H1 (cell line): ENCODE measurements at regions not wholly inside any gene's neighbourhood (a gene's known extent, or its start where the extent isn't known, plus 50 kb on each side); places are given as distances from the start of the nearest gene placed in this dataset.

Experiments
- ASH2L ChIP-seq: fragments of 200-600, 300-600 bp; sonication (generic); IDR thresholded peaks from one replicate; pipeline ENCODE4 v1.7.1; 2017; ENCODE audit warnings: low read length
- CEBPB ChIP-seq: IDR thresholded peaks from 2 replicates; pipeline ENCODE4 v1.6.1; 2012; ENCODE audit warnings: low read depth, low read length
- CTCF ChIP-seq, 3 experiments: IDR thresholded peaks; 1 replicate in 2 of 3; 2 replicates in 1 of 3; pipeline versions ENCODE4 v1.5.1 to v1.6.1; 2011; ENCODE audit warnings: low read length in 3 of 3, mild to moderate bottlenecking in 3 of 3, inconsistent platforms in 2 of 3, low read depth in 1 of 3, moderate library complexity in 1 of 3; ENCODE audit not compliant: insufficient read depth in 1 of 3; ENCODE audit errors: control extremely low read depth in 1 of 3
- EZH2 ChIP-seq: fragments of 200-600 bp; sonication (generic); IDR thresholded peaks from 2 replicates; pipeline ENCODE4 v1.7.1; 2012; ENCODE audit warnings: low read depth, mild to moderate bottlenecking, moderate library complexity, low read length, inconsistent platforms; ENCODE audit not compliant: severe bottlenecking
- POLR2AphosphoS5 ChIP-seq: IDR thresholded peaks from 2 replicates; pipeline ENCODE4 v1.6.1; 2011; ENCODE audit warnings: low read depth, low read length
- SIN3A ChIP-seq, 2 experiments: IDR thresholded peaks in 1 of 2; conservative IDR thresholded peaks in 1 of 2; 2 replicates each; pipeline ENCODE4 v1.6.1; 2011 to 2012; ENCODE audit warnings: low read length in 2 of 2, improper control_type of control experiment in 1 of 2, low read depth in 1 of 2, mild to moderate bottlenecking in 1 of 2
- TEAD4 ChIP-seq: IDR thresholded peaks from 2 replicates; pipeline ENCODE4 v1.6.1; 2012; ENCODE audit warnings: low read depth, low read length, inconsistent platforms, mixed read lengths
- TF ChIP-seq, protein P1 (sequence below): IDR thresholded peaks from 2 replicates; pipeline ENCODE4 v1.6.1; 2011; ENCODE audit warnings: low read length, improper control_type of control experiment

- no peak for TF ChIP-seq CEBPB
- no peak for TF ChIP-seq SIN3A (conservative IDR thresholded peaks at IDR 0.05 in 1 of 2, IDR thresholded peaks at IDR 0.05 in 1 of 2; ENCODE audit: low read depth in 1 of 2, low read length in 2 of 2)
- TF ChIP-seq, protein P1, sequence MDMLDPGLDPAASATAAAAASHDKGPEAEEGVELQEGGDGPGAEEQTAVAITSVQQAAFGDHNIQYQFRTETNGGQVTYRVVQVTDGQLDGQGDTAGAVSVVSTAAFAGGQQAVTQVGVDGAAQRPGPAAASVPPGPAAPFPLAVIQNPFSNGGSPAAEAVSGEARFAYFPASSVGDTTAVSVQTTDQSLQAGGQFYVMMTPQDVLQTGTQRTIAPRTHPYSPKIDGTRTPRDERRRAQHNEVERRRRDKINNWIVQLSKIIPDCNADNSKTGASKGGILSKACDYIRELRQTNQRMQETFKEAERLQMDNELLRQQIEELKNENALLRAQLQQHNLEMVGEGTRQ: no peak
- TF ChIP-seq POLR2AphosphoS5: no peak
- TF ChIP-seq ASH2L: no peak
- TF ChIP-seq CTCF (IDR thresholded peaks at IDR 0.05; ENCODE audit: control extremely low read depth in 1 of 3, insufficient read depth in 1 of 3, low read depth in 1 of 3, low read length in 3 of 3): no peak
- no peak for TF ChIP-seq TEAD4
- no peak for TF ChIP-seq EZH2
These were observed 710.0 kb upstream of the ID2 start for GRCh38 chr2:7971841-7972240.
